ENCODE measurements at regions not wholly inside any gene's neighbourhood (a gene's known extent, or its start where the extent isn't known, plus 50 kb on each side); places are given as distances from the start of the nearest gene placed in this dataset.

DNA sequence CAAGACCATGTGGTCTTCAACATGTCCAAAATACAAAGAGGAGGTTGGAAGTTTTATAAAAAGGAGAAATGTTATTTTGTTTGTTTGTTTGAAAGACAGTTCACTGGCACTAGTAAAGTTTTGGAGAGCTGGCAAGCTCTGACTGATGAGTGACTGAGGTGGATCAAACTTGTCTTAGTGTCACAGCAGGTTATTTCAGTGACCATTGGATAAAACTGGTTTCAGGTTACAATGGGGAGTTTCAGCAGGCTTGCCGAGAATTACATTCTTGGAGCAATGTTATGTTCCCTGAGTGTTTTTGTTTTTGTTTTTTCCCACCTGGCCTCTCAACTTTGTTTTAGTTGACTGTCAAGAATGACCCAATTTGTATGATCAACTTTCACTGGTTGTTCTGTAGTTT, 414.5 kb upstream of the ARHGEF26 start:
- Histone ChIP-seq H3K9me3 (no peaks in the 10 kb centered on the region), H3K36me3 (no peaks in the 10 kb centered on the region), H3K4me1 (replicated peaks) (no peaks in the 10 kb centered on the region), H3K4me3 (no peak overlapping the region), H3K27ac (no peak overlapping the region), H3K27me3 (replicated peaks; ENCODE audit: insufficient read depth) (no peaks in the 10 kb centered on the region)
- no peak for DNase-seq (ENCODE audit: low spot score)
- TF ChIP-seq POLR2AphosphoS5 (IDR thresholded peaks at IDR 0.05) = no peak
- no peak for TF ChIP-seq POLR2A (IDR thresholded peaks at IDR 0.05)
- TF ChIP-seq, protein P1, sequence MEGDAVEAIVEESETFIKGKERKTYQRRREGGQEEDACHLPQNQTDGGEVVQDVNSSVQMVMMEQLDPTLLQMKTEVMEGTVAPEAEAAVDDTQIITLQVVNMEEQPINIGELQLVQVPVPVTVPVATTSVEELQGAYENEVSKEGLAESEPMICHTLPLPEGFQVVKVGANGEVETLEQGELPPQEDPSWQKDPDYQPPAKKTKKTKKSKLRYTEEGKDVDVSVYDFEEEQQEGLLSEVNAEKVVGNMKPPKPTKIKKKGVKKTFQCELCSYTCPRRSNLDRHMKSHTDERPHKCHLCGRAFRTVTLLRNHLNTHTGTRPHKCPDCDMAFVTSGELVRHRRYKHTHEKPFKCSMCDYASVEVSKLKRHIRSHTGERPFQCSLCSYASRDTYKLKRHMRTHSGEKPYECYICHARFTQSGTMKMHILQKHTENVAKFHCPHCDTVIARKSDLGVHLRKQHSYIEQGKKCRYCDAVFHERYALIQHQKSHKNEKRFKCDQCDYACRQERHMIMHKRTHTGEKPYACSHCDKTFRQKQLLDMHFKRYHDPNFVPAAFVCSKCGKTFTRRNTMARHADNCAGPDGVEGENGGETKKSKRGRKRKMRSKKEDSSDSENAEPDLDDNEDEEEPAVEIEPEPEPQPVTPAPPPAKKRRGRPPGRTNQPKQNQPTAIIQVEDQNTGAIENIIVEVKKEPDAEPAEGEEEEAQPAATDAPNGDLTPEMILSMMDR (IDR thresholded peaks at IDR 0.05) = no peak
- intact Hi-C loops (cut with DNase I) = no loop called here
- 55% methylated on average over 1 of the region's 1 CpG for WGBS

DNA sequence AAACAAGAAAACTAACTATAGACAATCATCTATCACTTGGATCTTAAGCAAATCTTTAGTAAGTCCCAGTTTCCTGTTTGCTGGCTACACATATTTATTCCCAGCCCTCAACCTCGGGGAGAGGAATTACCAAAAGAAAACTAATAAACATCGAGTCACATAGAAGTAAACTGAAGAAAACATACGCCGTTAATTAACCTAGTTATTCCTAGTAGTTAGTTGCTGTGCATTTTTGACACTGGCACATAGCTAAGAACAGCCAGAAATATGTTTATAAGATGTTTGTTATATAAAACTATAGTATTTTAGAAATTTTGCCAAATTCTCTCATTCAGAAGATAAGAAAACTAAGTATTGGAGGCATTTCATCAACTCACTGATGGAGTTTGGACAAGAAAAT, 407.2 kb upstream of the ARHGEF26 start:
- Histone ChIP-seq H3K27me3 (replicated peaks; ENCODE audit: insufficient read depth) (no peaks in the 10 kb centered on the region), H3K4me1 (replicated peaks) (no peaks in the 10 kb centered on the region), H3K36me3 (no peaks in the 10 kb centered on the region), H3K4me3 (no peak overlapping the region), H3K9me3 (no peaks in the 10 kb centered on the region), H3K27ac (no peak overlapping the region)
- intact Hi-C loops (cut with DNase I) = no loop called here
- 60% methylated on average over 4 of the region's 4 CpGs for WGBS
- no peak for DNase-seq (ENCODE audit: low spot score)
- TF ChIP-seq POLR2A (IDR thresholded peaks at IDR 0.05) (no peak), POLR2AphosphoS5 (IDR thresholded peaks at IDR 0.05) (no peak)
- TF ChIP-seq, protein P1 (IDR thresholded peaks at IDR 0.05) = no peak

- DNase-seq (ENCODE audit: low spot score) = no peak
- intact Hi-C loops (cut with DNase I) = no loop called here
- Histone ChIP-seq H3K36me3 (no peaks in the 10 kb centered on the region), H3K27ac (no peak overlapping the region), H3K9me3 (no peaks in the 10 kb centered on the region), H3K27me3 (replicated peaks; ENCODE audit: insufficient read depth) (no peaks in the 10 kb centered on the region), H3K4me3 (no peak overlapping the region), H3K4me1 (replicated peaks) (no peaks in the 10 kb centered on the region)
- TF ChIP-seq, protein P1 (IDR thresholded peaks at IDR 0.05) = no peak
- TF ChIP-seq POLR2A (IDR thresholded peaks at IDR 0.05) = no peak
- no peak for TF ChIP-seq POLR2AphosphoS5 (IDR thresholded peaks at IDR 0.05)
- WGBS = 75% methylated on average over 1 of the region's 1 CpG
These were observed 406.5 kb upstream of the ARHGEF26 start for GRCh38 chr3:153714588-153715290.

DNA sequence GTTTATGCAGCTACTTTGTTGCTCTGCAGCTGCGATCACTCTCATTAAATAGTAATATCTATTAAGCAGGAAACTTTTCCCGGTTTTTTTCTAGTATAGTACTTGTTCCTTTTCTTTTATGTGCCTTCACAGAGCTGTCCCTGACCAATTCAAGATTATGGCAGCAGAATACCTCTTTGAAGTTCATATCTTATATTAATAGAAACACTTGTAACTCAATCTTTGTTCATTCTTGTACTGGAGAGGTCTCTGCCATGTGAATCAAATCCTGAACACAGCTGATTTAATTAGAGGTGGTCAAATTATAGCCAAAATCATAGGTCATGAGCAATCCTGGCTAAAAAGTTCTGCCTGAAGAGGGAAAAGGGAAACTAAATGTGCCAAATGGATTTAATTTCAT, 399.0 kb upstream of the ARHGEF26 start:
- intact Hi-C loops (cut with DNase I) = no loop called here
- no peak overlapping the region for H3K4me3 ChIP-seq
- no peak for TF ChIP-seq POLR2A (IDR thresholded peaks at IDR 0.05)
- TF ChIP-seq, protein P1 (IDR thresholded peaks at IDR 0.05) = no peak
- no peak for TF ChIP-seq POLR2AphosphoS5 (IDR thresholded peaks at IDR 0.05)
- DNase-seq (ENCODE audit: low spot score) = no peak
- H3K9me3 ChIP-seq = no peaks in the 10 kb centered on the region
- H3K4me1 ChIP-seq (replicated peaks) = no peaks in the 10 kb centered on the region
- no peaks in the 10 kb centered on the region for H3K27me3 ChIP-seq (replicated peaks; ENCODE audit: insufficient read depth)
- H3K27ac ChIP-seq = no peak overlapping the region
- no peaks in the 10 kb centered on the region for H3K36me3 ChIP-seq
- 61% methylated on average over 2 of the region's 2 CpGs for WGBS

GRCh38 chr3:153731071-153731470, 390.1 kb upstream of the ARHGEF26 start:
- intact Hi-C loops (cut with DNase I) = no loop called here
- H3K27ac ChIP-seq = no peak overlapping the region
- DNase-seq (ENCODE audit: low spot score) = no peak
- H3K4me3 ChIP-seq = no peak overlapping the region
- no peaks in the 10 kb centered on the region for H3K27me3 ChIP-seq (replicated peaks; ENCODE audit: insufficient read depth)
- TF ChIP-seq POLR2A (IDR thresholded peaks at IDR 0.05) (no peak), POLR2AphosphoS5 (IDR thresholded peaks at IDR 0.05) (no peak)
- TF ChIP-seq, protein P1 (IDR thresholded peaks at IDR 0.05) = no peak
- WGBS = 53% methylated on average over 2 of the region's 2 CpGs
- H3K36me3 ChIP-seq = no peaks in the 10 kb centered on the region
- H3K4me1 ChIP-seq (replicated peaks) = no peaks in the 10 kb centered on the region
- no peaks in the 10 kb centered on the region for H3K9me3 ChIP-seq
